GM12891 (cell line): ENCODE measurements at regions not wholly inside any gene's neighbourhood (a gene's known extent, or its start where the extent isn't known, plus 50 kb on each side); places are given as distances from the start of the nearest gene placed in this dataset.

Experiments used
- PAX5 ChIP-seq: IDR thresholded peaks from 2 replicates; pipeline ENCODE4 v1.6.1; 2011; ENCODE audit warnings: low read length, moderate library complexity, mild to moderate bottlenecking; ENCODE audit not compliant: insufficient read depth, severe bottlenecking
- POLR2A ChIP-seq: IDR thresholded peaks from 2 replicates; pipeline ENCODE4 v1.6.1; 2011; ENCODE audit warnings: low read depth, low read length, control low read depth
- POLR2AphosphoS5 ChIP-seq: IDR thresholded peaks from 2 replicates; pipeline ENCODE4 v1.6.1; 2011; ENCODE audit warnings: low read depth, low read length, control low read depth
- POU2F2 ChIP-seq: IDR thresholded peaks from 2 replicates; pipeline ENCODE4 v1.6.1; 2011; ENCODE audit warnings: low read depth, mild to moderate bottlenecking, control low read depth, low read length, moderate library complexity
- SPI1 ChIP-seq: IDR thresholded peaks from 2 replicates; pipeline ENCODE4 v1.6.1; 2011; ENCODE audit warnings: low read depth, low read length, control low read depth
- TAF1 ChIP-seq: IDR thresholded peaks from 2 replicates; pipeline ENCODE4 v1.6.1; 2011; ENCODE audit warnings: low read depth, low read length, control low read depth

DNA sequence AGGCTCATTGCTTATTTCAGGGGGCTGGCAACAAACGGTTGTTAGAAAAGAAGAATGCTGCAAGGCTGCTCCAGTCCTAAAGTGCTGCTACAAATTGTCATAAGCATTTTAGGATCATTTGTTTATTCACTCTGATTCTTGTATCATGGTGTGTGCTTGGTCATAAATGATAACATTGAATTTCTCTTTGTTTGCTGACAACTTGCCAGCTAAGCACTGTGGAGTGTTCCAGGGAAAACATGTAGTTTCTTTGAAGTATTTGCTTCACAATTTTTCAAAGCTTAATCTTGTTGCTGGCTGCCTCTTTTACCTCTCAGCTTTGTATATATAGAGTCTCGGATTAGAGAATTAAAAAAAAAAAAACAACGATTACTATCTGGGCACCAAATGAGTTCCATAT is 263.0 kb downstream of the PHF14 start:
- TF ChIP-seq POLR2A (no peak), POLR2AphosphoS5 (no peak), POU2F2 (no peak), TAF1 (no peak), SPI1 (no peak), PAX5 (no peak)
